ENCODE measurements at regions not wholly inside any gene's neighbourhood (a gene's known extent, or its start where the extent isn't known, plus 50 kb on each side); places are given as distances from the start of the nearest gene placed in this dataset.

GRCh38 chr1:29499104-29499650, 262.9 kb downstream of the PTPRU start:
- no peak for DNase-seq (ENCODE audit: low read depth in 4 of 4, low spot score in 1 of 4)

DNA sequence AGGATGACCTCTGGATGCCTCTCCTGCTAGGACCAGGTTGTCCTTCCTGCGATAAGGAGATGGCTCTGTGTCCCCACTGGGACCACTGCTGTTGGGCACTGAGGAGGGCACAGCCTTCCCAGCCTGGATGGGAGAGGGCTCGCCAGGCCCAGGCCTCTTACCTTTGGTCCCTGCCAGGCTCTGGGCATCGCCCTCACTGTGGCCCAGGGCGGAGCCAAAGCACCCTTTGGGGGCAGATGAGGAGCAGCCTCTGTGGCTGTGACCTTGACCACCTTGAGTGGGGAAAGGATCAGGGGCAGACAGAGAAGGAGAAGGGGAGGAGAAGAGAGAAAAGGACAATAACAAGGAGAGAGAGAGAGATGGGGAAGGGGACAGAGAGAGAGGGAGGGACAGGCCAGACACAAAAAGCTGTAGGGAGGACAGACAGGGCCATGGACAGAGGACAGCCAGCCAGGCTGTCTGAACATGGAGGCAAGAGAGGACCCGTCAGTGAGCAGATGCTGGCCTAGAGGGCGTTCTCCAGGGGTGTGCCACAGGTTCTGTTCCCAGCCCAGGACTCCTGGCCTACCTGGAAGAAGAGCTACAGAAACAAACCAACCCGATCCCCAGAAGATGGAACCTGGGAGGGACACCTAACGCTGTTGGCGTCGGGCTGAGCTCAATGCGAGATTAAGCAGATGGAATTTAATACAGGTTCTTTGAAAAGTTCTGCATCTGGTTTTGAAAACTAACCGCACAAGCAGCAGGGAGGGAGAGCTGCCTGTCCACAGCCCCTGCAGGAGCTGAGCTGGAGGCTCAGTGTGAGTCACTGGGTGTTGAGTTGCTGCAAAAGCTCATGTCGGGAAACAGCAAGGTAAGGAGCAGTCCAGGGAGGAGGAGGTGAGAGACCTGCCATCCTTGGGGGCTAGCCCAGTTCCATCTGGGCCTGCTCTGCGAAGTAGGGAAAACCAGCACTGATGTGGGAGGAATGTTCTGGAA, 262.1 kb downstream of the PTPRU start:
- DNase-seq (ENCODE audit: low read depth in 4 of 4, low spot score in 1 of 4): no peak

GRCh38 chr1:29497395-29498125, 261.2 kb downstream of the PTPRU start:
- no peak for DNase-seq (ENCODE audit: low read depth in 4 of 4, low spot score in 1 of 4)

DNA sequence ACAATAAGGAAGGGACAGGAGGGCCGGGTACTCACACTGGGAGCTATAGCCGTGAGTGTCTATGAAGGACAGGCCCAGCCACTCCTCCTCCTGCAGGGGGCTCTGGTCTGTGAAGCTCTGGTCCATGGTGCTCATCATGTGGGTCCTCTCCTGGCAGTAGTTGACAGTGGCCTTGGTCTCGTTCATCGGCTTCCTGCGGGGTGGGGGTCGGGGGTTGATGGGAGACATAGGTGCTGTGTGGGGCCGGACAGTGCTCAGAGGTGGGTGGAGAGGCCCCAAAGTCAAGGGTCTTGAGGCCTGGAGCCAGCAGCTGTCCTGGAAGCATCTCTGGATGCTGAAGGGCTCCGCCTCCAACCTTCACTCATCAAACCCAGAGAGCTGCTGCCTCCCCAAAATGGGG, 260.4 kb downstream of the PTPRU start:
- no peak for DNase-seq (ENCODE audit: low read depth in 4 of 4, low spot score in 1 of 4)

GRCh38 chr1:29490204-29490934, 254.0 kb downstream of the PTPRU start:
- no peak for DNase-seq (ENCODE audit: low read depth in 4 of 4, low spot score in 1 of 4)

GRCh38 chr1:29489471-29489870, 253.1 kb downstream of the PTPRU start:
- no peak for DNase-seq (ENCODE audit: low read depth in 4 of 4, low spot score in 1 of 4)

DNA sequence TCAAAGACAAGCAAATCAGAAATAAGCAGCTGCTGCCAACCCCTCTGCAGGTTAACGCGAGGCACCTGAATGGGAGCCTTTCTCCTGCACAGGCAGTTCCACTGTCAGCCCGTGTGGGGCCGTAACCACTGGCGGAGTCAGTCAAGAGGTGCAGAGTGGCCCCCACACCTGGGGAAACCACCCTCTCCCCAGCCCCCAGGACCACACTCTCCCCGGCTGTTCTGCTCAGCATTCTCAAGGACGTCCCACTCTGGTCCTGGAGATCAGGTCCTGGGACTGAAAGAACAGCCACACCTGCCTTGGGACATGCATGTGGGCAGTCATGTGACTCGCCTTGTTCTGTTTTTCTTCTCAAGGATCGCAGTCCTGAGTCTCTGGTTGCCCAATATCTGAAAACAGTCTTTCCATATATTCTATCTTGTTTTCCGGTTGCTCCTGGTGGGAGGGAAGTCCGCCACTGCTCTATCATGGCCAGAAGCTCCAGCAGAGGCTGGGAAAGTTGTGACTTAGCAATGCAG, 252.5 kb downstream of the PTPRU start:
- DNase-seq (ENCODE audit: low read depth in 4 of 4, low spot score in 1 of 4): no peak

DNA sequence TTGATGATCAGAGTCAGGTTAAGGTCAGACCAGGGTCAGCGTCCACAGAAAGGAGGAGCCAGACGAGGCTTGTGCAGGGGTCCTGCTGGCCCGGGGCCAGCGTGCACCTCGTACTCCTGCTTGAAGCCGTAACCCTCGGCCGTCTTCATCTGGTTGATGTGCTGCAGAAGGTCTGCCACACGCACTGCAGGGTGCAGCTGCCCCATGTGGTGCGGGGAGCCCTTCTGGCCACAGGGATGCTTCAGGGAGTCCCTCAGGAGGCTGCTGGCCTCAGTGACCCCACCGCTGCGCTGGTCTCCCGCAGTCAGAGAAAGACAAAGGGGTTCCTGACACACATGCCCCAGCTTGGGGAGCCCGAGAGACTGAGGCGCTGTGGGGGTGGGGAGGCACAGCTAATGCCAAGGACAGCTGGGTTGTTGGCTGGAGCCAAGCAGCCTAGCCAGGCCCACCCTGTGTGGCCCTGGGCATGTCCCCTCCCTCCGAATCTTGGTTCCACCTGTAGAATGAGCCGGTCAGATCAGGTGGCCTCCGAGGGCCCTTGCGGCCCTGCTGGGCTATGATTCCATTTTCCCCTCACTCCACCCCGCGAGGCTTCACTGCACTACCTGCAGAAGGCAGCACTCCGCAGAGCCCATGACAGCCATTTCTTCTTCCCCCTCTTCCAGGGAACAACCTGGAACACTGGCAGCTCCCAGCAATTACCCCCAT, 251.9 kb downstream of the PTPRU start:
- no peak for DNase-seq (ENCODE audit: low read depth in 4 of 4, low spot score in 1 of 4)

GRCh38 chr1:29487291-29487690, 251.0 kb downstream of the PTPRU start:
- no peak for DNase-seq (ENCODE audit: low read depth in 4 of 4, low spot score in 1 of 4)

DNA sequence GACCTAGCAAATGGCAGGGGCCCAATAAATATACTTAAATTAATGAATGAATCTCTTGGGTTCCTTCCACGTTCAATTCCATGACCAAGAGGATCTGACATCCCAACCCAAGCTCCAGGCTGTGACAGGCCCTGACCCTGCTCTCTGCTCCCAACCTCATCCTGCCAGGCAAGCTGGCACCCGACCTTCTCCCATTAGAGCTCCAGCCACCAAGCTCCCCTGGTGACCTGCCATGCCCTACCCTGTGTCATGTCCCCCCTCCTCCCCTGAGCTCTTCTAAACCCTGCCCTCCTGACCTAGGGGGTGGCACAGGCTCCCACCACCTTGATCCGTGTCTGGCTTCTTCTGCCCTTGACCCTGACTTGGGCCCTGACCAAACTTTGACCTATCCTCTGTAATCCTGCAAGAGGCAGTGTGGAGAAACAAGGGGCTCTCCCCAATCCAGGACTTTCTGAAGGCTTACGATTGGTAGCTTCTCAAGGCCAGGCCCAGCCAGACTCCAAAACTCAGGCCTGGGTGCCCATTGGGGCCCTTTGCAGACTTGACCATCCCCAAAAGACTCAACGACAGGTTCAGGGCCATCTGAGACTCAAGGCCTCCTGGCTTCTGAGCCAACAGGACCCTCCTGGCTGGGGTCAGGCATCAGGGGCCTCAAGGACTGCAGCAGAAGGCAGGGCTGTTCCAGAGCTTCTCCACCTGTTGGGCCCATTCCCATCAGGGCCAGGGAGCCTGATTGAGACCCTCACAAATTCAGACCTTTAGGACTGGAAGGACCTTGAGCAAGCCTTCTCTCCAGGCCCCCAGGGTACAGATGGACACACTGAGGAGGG, 249.0 kb downstream of the PTPRU start:
- no peak for DNase-seq (ENCODE audit: low read depth in 4 of 4, low spot score in 1 of 4)

DNA sequence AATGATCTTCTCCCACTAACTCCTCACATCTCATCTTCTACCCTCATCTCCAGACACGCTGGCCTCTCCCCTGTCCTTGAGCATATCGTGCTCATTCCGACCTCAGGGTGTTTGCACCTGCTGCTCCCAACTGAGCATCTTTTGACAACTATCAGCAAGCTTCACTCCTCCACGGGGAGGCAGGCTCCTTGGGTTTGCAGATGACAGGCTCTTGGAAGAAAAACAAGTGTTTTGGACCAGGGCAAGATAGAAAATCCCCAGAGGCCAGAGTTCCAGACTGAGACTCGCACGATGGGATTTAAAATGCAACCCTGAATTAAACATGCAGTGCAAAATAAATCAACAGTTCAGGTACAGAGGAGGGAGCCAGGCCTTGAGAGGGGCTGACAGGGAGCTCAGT, 246.7 kb downstream of the PTPRU start:
- DNase-seq (ENCODE audit: low read depth in 4 of 4, low spot score in 1 of 4): no peak

- DNase-seq (ENCODE audit: low read depth in 4 of 4, low spot score in 1 of 4): no peak
These were observed 245.7 kb downstream of the PTPRU start for GRCh38 chr1:29482064-29482463.

DNA sequence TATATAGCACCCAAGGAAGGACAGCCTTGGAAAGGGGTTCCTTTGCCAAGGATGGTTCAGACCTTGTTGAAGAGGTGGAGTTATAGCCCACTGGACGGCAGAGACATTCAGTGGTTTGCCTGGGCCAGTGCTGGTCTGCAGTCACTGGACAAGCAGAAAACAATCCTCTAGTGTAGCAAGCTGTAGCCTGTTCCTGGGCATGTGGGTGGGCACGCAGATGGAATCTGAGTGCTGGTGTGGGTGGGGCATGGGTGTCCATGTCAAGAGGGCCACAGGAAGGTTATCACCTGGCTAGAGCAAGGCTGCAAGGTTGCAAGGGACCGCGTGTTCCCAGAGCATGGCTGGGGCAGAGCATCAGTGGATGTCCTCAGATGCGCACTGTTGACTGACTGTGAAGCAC, 244.7 kb downstream of the PTPRU start:
- no peak for DNase-seq (ENCODE audit: low read depth in 4 of 4, low spot score in 1 of 4)

DNA sequence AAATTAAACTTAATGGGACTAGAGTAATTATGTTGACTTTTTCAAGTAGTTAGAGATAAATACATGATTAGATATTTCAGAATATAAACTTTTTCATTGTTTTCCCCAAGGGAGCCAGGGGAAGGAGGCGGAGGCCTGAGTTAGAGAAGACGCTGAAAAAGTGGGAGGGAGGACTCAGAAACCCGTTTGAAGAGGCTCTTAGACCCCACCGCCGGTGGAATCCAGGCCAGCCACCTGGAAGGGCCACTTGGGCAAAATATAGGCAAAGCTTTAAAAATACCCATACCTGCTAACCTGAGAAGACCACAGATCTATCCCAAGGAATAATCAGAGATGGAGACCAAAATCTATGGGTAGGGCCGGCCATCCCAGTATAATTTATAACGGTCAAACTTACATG, 242.6 kb downstream of the PTPRU start:
- DNase-seq (ENCODE audit: low read depth in 4 of 4, low spot score in 1 of 4): no peak

DNA sequence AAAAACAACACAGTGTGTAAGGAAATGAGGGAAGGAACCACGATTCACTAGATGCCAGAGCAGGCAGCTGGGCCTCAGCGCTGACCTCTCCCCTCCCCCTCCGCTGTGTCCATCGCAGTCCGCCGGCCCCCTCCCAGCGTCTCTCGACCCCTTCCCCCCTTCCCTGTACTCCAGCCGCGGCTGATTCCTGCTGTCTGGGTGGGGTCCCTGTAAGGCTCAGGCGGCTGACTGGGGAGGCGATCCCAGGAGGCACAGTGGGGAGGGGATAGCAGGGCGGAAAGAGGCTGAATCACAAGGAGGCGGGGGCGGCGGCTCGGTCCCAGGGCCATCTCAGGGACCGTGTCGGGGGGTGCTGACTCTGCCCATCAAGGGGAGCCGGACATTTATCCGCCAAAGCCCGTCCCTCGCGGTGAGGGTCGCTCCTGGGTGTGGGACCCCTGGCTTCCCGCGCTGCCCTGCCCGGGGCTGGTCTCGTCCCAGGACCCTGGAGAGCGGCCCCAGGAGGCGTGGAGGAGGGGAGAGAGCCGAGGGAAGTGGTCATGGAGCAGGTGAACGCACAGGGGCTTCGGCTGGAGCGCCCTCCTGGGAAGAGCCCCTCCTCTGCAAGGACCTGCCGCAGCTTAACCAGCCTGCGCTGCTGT, 241.9 kb downstream of the PTPRU start:
- DNase-seq (ENCODE audit: low read depth in 4 of 4, low spot score in 1 of 4): no peak

DNA sequence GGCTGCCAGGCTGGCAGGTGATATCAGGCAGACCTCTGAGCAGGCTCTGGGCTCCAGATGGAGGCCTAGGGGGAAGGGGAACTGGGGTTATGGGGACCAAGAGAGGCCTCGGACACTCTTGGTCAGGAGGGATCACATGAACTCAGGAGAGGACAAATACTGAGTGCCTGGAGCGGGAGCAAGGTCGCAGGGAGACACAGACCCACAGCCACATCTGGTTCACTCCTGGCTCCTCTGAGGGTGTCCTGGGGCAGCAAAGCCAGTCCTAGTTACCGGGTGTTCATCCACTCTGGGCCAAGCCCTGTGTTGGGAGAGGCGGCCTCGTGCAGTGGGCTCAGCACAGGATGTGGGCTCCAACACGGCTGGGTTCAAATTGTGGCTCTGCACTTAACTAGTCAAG, 239.0 kb downstream of the PTPRU start:
- no peak for DNase-seq (ENCODE audit: low read depth in 4 of 4, low spot score in 1 of 4)

- no peak for DNase-seq (ENCODE audit: low read depth in 4 of 4, low spot score in 1 of 4)
These were observed 238.2 kb downstream of the PTPRU start for GRCh38 chr1:29474274-29475244.

Measured in stimulated activated CD4-positive, alpha-beta T cell treated with anti-CD3 and anti-CD28 coated beads, Interleukin-1b, Interleukin-23, amount 100 ng/mL, for 24 hours (primary cell).